Cardiac muscle cell (in vitro differentiated cells and primary cell): ENCODE measurements at regions not wholly inside any gene's neighbourhood (a gene's known extent, or its start where the extent isn't known, plus 50 kb on each side); places are given as distances from the start of the nearest gene placed in this dataset.

ENCODE experiments used
- DNase-seq, 2 donors: peaks; one replicate each; pipeline versions ENCODE4 v3.0.0 to v3.0.0-alpha.2; 2010 to 2017; ENCODE audit warnings: low read depth in 1 of 2, low spot score in 1 of 2
- H3K27ac ChIP-seq: fragments of 200-600 bp; sonication (generic); 2 replicates; pipeline ENCODE4 v1.5.1; 2016
- H3K27me3 ChIP-seq: fragments of 200-600 bp; sonication (generic); 2 replicates; pipeline ENCODE4 v1.6.0; 2016; ENCODE audit warnings: control low read depth
- H3K36me3 ChIP-seq: fragments of 200-600 bp; sonication (generic); 2 replicates; pipeline ENCODE4 v1.5.1; 2016; ENCODE audit warnings: control low read depth
- H3K4me1 ChIP-seq: fragments of 200-600 bp; sonication (generic); 2 replicates; pipeline ENCODE4 v1.8.1; 2017; ENCODE audit warnings: low read depth, mild to moderate bottlenecking, mixed run types
- H3K4me3 ChIP-seq: fragments of 200-600 bp; sonication (generic); 2 replicates; pipeline ENCODE4 v1.5.1; 2016; ENCODE audit warnings: mild to moderate bottlenecking
- H3K9me3 ChIP-seq: fragments of 200-600 bp; sonication (generic); 2 replicates; pipeline ENCODE4 v1.5.1; 2017; ENCODE audit warnings: low read depth, mild to moderate bottlenecking, control low read depth
- TF ChIP-seq, protein P1 (sequence below): IDR thresholded peaks from 2 replicates; pipeline ENCODE4 v1.5.1; 2012; ENCODE audit warnings: low read depth, mild to moderate bottlenecking, low read length

DNA sequence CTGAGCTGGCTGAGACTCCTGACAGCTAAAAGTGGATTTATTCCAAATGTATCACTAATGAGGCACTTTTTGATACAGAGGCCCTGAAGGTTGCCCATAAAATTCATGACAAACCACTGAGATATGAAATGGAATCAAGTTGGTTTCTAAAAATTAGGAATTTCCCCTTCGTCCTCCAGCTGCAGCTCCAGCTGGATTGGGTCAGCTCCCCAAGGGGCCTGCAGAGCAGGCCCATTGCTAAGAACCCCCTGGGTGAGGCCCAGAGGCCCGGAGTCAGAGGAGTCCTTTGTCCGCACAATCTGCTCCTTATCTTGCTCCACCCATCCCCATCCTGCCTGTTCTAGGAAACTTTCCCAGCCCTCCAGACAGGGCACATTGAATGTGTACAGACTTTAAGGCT lies 163.5 kb upstream of the TOP1 start:
- TF ChIP-seq, protein P1, sequence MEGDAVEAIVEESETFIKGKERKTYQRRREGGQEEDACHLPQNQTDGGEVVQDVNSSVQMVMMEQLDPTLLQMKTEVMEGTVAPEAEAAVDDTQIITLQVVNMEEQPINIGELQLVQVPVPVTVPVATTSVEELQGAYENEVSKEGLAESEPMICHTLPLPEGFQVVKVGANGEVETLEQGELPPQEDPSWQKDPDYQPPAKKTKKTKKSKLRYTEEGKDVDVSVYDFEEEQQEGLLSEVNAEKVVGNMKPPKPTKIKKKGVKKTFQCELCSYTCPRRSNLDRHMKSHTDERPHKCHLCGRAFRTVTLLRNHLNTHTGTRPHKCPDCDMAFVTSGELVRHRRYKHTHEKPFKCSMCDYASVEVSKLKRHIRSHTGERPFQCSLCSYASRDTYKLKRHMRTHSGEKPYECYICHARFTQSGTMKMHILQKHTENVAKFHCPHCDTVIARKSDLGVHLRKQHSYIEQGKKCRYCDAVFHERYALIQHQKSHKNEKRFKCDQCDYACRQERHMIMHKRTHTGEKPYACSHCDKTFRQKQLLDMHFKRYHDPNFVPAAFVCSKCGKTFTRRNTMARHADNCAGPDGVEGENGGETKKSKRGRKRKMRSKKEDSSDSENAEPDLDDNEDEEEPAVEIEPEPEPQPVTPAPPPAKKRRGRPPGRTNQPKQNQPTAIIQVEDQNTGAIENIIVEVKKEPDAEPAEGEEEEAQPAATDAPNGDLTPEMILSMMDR = no peak
- no peaks in the 10 kb centered on the region for H3K36me3 ChIP-seq
- no peaks in the 10 kb centered on the region for H3K9me3 ChIP-seq
- H3K27me3 ChIP-seq = no peaks in the 10 kb centered on the region
- no peaks in the 10 kb centered on the region for H3K4me1 ChIP-seq
- no peak overlapping the region for H3K4me3 ChIP-seq
- H3K27ac ChIP-seq = no peak overlapping the region
- peak in 1 of 2 donors; percentile 32 for DNase-seq

DNA sequence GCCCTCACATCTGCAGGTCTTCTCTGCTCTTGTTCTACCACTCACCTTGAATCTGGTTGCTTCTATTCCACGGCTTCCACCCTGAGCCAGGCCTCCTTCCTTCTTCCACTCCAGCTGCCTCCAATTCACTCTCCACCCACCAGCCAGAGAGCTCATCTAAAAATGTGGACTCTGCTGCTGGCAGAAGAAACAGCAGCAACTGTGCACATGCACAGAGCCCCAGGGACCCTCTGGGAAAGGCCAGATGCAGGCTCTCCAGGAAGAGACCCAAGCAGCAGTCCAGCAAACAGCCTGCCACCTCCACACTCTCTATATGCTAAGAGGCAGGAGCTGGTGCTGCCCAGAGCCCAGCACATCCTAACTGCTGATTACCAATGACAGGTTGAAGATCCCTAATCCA lies 162.6 kb upstream of the TOP1 start:
- Histone ChIP-seq H3K4me3 (no peak overlapping the region), H3K27ac (no peak overlapping the region), H3K4me1 (no peaks in the 10 kb centered on the region), H3K36me3 (no peaks in the 10 kb centered on the region), H3K9me3 (no peaks in the 10 kb centered on the region), H3K27me3 (no peaks in the 10 kb centered on the region)
- no peak for DNase-seq
- TF ChIP-seq, protein P1 = no peak

DNA sequence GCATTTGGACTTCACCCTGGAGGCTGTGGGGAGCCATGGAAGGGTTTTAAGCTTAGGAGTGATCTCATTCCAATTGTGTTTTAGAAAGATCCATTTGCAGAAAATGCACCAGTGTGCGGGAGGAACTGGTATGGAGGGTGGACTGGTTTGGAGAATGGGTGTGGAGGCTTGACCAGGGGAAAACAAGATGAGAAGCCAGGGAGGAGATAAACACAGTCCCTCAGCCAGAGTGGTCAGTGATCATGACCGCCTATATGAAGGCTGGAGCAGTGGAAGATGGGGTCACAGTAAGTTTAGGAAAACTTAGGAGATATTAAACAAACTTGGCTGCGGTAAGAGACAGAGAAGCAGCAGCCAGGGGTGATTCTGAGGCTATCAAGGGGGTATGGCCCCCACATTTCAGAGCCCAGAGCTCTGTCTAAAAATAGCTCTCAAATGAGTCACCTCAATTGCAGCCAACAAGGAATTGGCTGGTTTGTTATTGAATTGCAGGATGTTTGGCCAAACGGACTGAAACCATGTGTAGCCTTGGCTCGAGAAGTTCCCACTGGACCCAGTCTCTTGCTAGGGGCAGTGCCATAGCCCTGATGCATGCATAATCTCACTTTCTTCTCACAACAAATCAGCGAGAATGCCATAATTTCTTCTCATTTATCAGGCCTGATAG lies 159.9 kb upstream of the TOP1 start:
- Histone ChIP-seq H3K27me3 (no peaks in the 10 kb centered on the region), H3K4me3 (no peak overlapping the region), H3K36me3 (no peaks in the 10 kb centered on the region), H3K9me3 (no peaks in the 10 kb centered on the region), H3K27ac (no peak overlapping the region), H3K4me1 (no peaks in the 10 kb centered on the region)
- peak in 1 of 2 donors; percentile 90 for DNase-seq
- TF ChIP-seq, protein P1 = no peak

DNA sequence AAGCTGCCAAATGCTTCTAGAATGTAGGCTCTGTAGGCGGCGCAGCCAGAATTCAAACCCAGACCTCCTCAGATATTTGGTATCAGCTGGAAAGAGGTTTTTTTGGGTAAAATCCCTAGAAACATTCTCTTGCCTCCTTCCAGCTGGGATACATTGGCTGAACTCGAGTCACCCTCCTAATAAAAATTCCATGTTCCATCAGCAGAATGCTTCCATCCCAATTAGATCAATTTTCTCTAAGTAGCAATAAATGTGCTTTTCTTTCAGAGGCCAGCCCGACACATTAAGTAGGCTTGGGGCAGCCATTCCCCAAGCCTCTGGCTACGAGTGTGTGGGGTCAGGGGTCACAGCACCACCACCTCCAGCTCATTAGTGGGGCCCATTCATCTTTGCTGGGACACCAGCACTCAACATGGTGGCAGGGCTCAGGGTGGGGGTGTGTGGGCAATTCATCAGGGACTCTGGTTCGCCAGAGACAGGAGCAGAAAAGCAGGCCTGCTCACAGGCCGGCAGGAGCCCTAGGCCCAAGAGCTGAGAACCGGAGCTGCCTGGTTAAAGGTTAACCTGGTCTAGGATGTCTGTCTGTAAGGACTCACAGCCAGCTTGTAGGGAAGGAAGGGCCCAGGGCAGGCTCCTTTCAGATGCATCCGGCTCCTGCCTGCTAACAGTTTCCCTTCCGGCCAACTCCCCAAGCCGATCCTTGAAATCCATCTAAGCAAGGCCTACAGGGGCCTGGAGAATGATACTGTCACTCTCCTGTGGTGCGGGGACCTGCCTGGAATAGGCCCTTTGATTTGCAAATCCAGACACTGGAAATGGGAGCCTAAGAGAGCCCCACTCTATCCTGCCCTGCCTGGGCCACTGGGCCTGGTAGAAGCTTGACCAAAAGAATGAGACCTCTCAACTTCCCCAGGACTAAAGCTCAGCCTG lies 159.1 kb upstream of the TOP1 start:
- DNase-seq = no peak
- H3K9me3 ChIP-seq = no peaks in the 10 kb centered on the region

More for the DNA sequence above, 159.1 kb upstream of the TOP1 start:
- Histone ChIP-seq H3K36me3 (no peaks in the 10 kb centered on the region), H3K4me1 (no peaks in the 10 kb centered on the region), H3K4me3 (no peak overlapping the region), H3K27ac (no peak overlapping the region), H3K27me3 (no peaks in the 10 kb centered on the region)
- TF ChIP-seq, protein P1 = no peak
